ENCODE measurements at regions not wholly inside any gene's neighbourhood (a gene's known extent, or its start where the extent isn't known, plus 50 kb on each side); places are given as distances from the start of the nearest gene placed in this dataset.

GRCh38 chr9:80380301-80380700 is 808.5 kb downstream of the TLE4 start:
- DNase-seq: no peak

- no peak for DNase-seq
These were observed 807.0 kb downstream of the TLE4 start for GRCh38 chr9:80378669-80379293.

- no peak for DNase-seq
These were observed 804.4 kb downstream of the TLE4 start for GRCh38 chr9:80376180-80376579.

- DNase-seq: no peak
These were observed 803.7 kb downstream of the TLE4 start for GRCh38 chr9:80375477-80375876.

- DNase-seq: no peak
These were observed 797.9 kb downstream of the TLE4 start for GRCh38 chr9:80369641-80370040.

- DNase-seq: no peak
These were observed 794.9 kb downstream of the TLE4 start for GRCh38 chr9:80366626-80367025.

GRCh38 chr9:80359941-80360881 is 788.4 kb downstream of the TLE4 start:
- DNase-seq: no peak

GRCh38 chr9:80359291-80359690 is 787.5 kb downstream of the TLE4 start:
- no peak for DNase-seq

- no peak for DNase-seq
These were observed 781.2 kb downstream of the TLE4 start for GRCh38 chr9:80352967-80353366.

- DNase-seq: no peak
These were observed 779.8 kb downstream of the TLE4 start for GRCh38 chr9:80351612-80352011.

GRCh38 chr9:80326105-80326504 is 754.3 kb downstream of the TLE4 start:
- no peak for DNase-seq

GRCh38 chr9:80320916-80321315 is 749.2 kb downstream of the TLE4 start:
- no peak for DNase-seq

GRCh38 chr9:80320480-80320879 is 748.7 kb downstream of the TLE4 start:
- DNase-seq: peak; percentile 37

GRCh38 chr9:80305136-80305535 is 733.4 kb downstream of the TLE4 start:
- DNase-seq: no peak

- DNase-seq: no peak
These were observed 723.2 kb downstream of the TLE4 start for GRCh38 chr9:80294955-80295354.

- DNase-seq: no peak
These were observed 722.6 kb downstream of the TLE4 start for GRCh38 chr9:80294318-80294717.

GRCh38 chr9:80292231-80292630 is 720.5 kb downstream of the TLE4 start:
- DNase-seq: peak; percentile 1

GRCh38 chr9:80285326-80285725 is 713.6 kb downstream of the TLE4 start:
- peak; percentile 9 for DNase-seq

- DNase-seq: no peak
These were observed 711.0 kb downstream of the TLE4 start for GRCh38 chr9:80282766-80283165.

- no peak for DNase-seq
These were observed 687.3 kb downstream of the TLE4 start for GRCh38 chr9:80259079-80259478.

- DNase-seq: no peak
These were observed 680.0 kb downstream of the TLE4 start for GRCh38 chr9:80251778-80252177.

- no peak for DNase-seq
These were observed 670.3 kb downstream of the TLE4 start for GRCh38 chr9:80242022-80242421.

GRCh38 chr9:80235752-80236151 is 664.0 kb downstream of the TLE4 start:
- no peak for DNase-seq
